Stimulated activated effector memory CD8-positive, alpha-beta T cell treated with anti-CD3 and anti-CD28 coated beads, Interleukin-12 subunit alpha, Interleukin-12 subunit beta, amount 100 ng/mL, for 72 hours (primary cell): ENCODE measurements at regions not wholly inside any gene's neighbourhood (a gene's known extent, or its start where the extent isn't known, plus 50 kb on each side); places are given as distances from the start of the nearest gene placed in this dataset.

Source experiments
- ATAC-seq: fragments of 150-1000 bp; cut with Tn5 transposase; 2 replicates; pipeline ENCODE4 v1.10.0; 2021
- DNase-seq, 2 donors: peaks; one replicate each; pipeline ENCODE4 v3.0.0; 2021 to 2022; ENCODE audit warnings: low spot score in 2 of 2
- H3K27ac Mint-ChIP-seq: one replicate; pipeline ENCODE4 v1.8.0; 2022; ENCODE audit warnings: mild to moderate bottlenecking, mixed read lengths
- H3K36me3 Mint-ChIP-seq: one replicate; pipeline ENCODE4 v1.8.0; 2022; ENCODE audit warnings: mild to moderate bottlenecking, mixed read lengths
- H3K4me1 Mint-ChIP-seq: one replicate; pipeline ENCODE4 v1.8.0; 2022; ENCODE audit warnings: mixed read lengths
- H3K4me3 Mint-ChIP-seq: one replicate; pipeline ENCODE4 v1.8.0; 2022; ENCODE audit warnings: mild to moderate bottlenecking, mixed read lengths
- H3K9me3 Mint-ChIP-seq: one replicate; pipeline ENCODE4 v1.8.0; 2022; ENCODE audit warnings: mixed read lengths

DNA sequence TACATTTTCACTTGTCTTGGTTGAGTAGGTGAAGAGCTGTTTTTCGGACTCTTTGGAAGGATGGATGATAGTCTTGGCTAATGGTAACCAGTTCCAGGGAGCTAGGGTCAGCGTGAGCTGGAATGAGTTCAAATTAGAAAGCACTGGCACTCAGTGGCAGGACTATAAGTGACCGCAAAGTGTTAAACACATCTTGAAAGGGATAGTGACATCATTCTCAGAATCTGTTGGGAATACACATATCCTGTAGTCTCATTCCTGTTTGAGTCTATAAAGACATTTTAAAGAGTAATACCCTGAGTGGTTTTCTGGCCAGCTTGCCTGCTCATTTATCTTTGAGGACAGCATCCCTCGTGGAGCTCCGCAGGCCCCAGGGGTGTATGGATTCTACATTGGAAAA is 56.7 kb upstream of the TMEM248 start:
- Mint-ChIP-seq H3K27ac (no peak overlapping the region), H3K9me3 (no peaks in the 10 kb centered on the region), H3K4me3 (no peak overlapping the region), H3K36me3 (peaks cover 13% of the 10 kb centered on the region), H3K4me1 (peaks cover 16% of the 10 kb centered on the region)
- no peak for ATAC-seq
- DNase-seq: no peak

DNA sequence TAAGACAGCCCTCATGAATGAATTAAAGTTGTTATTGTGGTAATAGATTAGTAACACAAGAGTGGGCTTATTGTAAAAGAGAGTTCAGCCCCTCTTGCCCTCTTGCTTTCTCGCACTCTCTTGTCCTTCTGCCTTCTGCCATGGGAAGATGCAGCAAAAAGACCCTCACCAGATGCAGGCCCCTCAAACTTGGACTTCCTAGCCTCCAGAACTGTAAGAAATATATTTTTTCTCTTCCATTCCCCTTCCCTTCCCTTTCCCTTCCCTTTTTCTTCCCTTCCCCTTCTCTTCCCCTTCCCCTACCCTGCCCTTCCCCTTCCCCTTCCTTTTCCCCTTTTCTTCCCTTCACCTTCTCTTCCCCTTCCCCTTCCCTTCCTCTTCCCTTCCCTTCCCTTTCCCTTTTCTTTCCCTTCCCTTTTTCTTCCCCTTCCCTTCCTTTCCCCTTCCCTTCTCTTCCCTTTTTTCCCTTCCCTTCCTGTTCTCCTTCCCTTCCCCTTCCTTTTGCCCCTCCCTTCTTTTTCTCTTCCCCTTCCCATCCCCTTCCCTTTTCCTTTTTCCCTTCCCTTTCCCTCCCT is 55.6 kb upstream of the TMEM248 start:
- Mint-ChIP-seq H3K4me1 (peaks cover 6% of the 10 kb centered on the region), H3K4me3 (no peak overlapping the region), H3K9me3 (no peaks in the 10 kb centered on the region), H3K27ac (peak overlapping the region; percentile 7), H3K36me3 (peaks cover 7% of the 10 kb centered on the region)
- ATAC-seq (no peak), DNase-seq (no peak)

DNA sequence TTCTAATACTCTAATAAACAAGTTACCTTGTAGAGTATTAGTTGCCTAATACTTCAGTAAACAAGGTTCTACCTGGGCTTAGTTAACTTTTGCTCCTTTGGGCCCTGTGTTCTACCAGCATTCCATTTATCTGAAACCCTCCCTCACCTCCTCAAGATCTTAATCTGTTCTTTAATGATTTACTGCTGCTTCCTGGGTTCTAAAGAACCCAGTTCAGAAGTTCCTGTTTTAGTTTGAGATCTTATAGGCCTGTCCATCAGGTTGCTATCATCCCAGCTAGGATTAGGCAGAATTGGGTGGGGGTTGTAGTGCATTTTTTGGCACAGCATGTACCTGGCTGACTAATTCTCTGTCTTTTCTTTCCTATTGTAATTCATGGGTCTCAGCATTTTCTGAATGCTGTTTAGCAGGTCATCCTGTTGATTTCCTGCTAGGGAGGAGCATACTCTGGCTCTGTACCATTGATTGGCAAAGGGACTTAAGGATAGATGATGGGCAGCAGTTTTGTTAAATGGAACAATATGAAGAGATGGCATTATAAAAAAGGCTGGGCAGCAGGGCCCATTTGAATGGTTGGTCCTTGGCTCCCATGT is 53.7 kb upstream of the TMEM248 start:
- H3K36me3 Mint-ChIP-seq: peaks cover 7% of the 10 kb centered on the region
- no peaks in the 10 kb centered on the region for H3K9me3 Mint-ChIP-seq
- ATAC-seq: no peak
- DNase-seq: no peak
- H3K4me1 Mint-ChIP-seq: no peaks in the 10 kb centered on the region
- no peak overlapping the region for H3K4me3 Mint-ChIP-seq
- no peak overlapping the region for H3K27ac Mint-ChIP-seq

DNA sequence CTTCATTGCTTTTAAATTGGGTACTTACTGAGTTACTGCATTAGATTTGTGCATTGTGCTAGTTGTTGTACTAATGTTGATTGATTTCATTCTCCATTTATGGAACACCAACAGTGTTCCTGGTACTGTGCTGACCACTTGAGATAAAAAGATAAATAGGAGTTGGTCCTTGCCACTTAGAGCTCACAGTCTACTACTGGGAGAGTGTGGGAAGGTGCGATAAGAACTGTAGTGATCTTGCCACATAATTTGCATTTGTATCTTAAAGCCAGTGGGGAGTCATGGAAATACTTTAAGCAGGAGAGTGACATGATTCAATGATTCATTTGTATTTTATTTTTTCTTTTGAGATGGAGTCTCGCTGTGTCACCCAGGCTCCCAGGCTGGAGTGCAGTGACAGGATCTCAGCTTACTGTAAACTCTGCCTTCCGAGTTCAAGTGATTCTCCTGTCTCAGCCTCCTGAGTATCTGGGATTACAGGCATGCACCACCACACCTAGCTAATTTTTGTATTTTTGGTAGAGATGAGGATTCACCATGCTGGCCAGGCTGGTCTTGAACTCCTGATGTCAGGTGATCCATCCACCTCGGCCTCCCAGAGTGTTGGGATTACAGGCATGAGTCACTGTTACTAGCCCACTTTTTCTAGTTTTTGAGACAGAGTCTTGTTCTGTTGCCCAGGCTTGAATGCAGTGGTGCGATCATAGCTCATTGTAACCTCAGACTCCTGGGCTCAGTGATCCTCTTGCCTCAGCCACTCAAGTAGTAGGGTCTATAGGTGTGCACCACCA is 51.2 kb upstream of the TMEM248 start:
- no peaks in the 10 kb centered on the region for H3K9me3 Mint-ChIP-seq
- DNase-seq (no peak), ATAC-seq (peak; percentile 71)
- no peaks in the 10 kb centered on the region for H3K36me3 Mint-ChIP-seq
- peak overlapping the region; percentile 1 for H3K27ac Mint-ChIP-seq
- H3K4me1 Mint-ChIP-seq: no peaks in the 10 kb centered on the region
- no peak overlapping the region for H3K4me3 Mint-ChIP-seq

DNA sequence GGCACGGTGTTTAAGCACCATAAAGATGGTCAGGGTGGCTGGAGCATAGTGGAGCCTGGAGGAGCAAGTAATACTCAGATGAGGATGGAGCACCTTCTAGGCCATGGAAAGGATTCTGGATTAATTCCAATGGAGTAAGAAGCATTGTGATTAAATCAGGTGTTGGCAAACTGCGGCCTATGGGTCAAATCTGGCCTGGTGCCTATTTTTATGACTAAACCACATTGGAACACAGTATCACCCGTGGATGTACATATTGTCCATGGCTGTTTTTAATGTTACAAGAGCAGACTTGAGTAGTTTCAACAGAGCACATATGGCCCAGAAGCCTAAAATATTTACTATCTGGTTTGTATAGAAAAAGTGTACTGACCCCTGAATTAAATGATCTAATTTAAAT is 49.9 kb upstream of the TMEM248 start:
- H3K27ac Mint-ChIP-seq: peak overlapping the region; percentile 1
- DNase-seq (no peak), ATAC-seq (no peak)
- no peaks in the 10 kb centered on the region for H3K36me3 Mint-ChIP-seq
- H3K4me1 Mint-ChIP-seq: no peaks in the 10 kb centered on the region
- no peak overlapping the region for H3K4me3 Mint-ChIP-seq
- H3K9me3 Mint-ChIP-seq: no peaks in the 10 kb centered on the region
